ENCODE measurements at regions not wholly inside any gene's neighbourhood (a gene's known extent, or its start where the extent isn't known, plus 50 kb on each side); places are given as distances from the start of the nearest gene placed in this dataset.
"Not testable (repeated sequence)": the region's sequence is repeated elsewhere in the genome, so short reads cannot be mapped to it uniquely, and the experiment has no call there.

- DNase-seq (ENCODE audit: low read depth) = no peak
Measured at GRCh38 chr12:92272061-92272964, 126.7 kb upstream of the BTG1 start.

- DNase-seq (ENCODE audit: low read depth) = no peak
Measured at GRCh38 chr12:92271341-92271740, 125.7 kb upstream of the BTG1 start.

DNA sequence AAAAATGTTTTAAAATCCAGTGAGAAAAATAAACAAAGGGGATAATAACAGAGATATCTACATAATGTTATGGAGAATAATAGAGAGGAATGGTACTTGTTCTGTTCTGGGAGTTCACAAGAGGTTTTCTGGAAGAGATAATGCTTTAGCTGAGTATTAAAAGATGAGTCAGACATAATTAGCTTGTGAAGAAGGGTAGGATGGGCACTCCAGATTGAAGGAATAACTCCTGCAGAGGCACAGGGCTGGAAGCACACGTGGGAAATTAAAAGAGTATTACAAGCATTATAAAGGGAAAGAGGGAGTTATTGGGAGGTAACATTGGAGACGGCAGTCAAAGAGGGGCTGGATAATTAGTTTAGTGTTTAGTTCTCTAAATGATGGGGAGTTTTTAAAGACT lies 124.9 kb upstream of the BTG1 start:
- peak; percentile 23 for DNase-seq (ENCODE audit: low read depth)

DNA sequence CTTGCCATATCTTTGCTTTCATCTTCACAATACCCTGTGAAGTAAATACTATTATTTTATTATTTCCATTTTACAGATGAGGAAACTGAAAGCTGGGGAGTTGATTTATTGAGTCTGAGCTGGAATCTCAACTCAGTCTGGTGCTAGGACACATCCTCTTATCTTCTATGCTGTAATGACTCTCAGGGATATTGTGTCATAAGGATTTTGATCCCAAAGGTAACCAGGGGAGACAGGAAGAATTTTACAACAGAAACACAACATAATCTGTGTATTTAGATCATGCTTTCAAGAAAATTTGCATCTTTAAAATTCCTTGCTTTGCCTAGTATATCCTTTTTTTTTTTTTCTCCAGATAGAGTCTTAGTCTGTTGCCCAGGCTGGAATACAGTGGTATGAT lies 123.3 kb upstream of the BTG1 start:
- no peak for DNase-seq (ENCODE audit: low read depth)

DNA sequence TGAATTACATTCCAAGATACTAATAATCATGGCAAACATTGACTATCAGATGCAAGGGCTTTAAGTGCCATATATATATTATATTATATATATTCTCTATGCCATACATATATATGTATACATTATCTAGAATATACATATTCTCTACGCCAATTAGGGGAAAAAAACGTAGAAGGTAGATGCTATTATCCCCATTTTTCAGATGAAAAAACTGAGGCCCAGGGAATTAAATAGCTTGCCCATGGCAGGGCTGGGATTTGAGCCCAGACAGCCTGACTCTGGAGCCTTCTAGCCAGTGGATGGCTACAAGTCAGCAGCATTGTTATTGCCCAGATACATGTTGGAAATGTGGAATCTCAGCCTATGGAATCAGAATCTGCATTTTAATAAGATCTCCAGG lies 116.0 kb upstream of the BTG1 start:
- no peak for DNase-seq (ENCODE audit: low read depth)

DNA sequence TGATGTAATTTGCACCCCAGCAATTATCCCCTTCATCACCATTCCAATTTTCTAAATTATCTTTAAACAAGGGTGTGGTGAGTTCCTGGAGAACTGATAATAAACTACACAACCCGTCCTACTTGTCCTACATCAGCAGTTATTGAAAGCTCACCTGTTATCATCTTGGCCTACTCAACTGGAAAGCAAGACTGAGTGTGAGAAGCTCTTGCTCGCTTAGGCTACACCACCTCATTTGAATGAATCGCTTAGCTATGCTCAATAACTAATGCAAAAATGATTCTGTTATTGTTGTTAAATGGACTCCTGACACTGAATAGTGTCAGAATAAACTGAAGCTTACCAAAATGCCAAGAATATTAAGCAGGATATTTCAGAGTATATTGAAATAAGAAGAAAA lies 115.4 kb upstream of the BTG1 start:
- DNase-seq (ENCODE audit: low read depth) = no peak

GRCh38 chr12:92259696-92260251 lies 114.1 kb upstream of the BTG1 start:
- peak; percentile 43 for DNase-seq (ENCODE audit: low read depth)

DNA sequence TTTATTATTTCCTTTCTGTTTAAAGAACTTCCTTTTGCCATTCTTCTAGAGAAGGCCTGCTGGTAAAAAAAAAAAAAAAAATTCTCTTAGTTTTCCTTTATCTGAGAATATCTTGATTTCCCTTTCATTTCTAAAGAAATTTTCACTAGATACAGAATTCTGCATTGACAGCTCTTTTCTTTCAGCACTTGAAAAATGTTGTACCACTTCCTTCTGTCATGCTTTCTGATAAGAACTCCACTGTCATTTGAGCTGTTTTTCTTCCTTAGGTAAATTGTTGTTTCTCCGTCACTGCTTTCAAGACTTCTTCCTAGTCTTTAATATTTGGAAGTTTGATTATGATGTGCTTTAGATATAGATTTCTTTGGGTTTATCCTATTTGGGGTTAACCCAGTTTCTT lies 113.6 kb upstream of the BTG1 start:
- no peak for DNase-seq (ENCODE audit: low read depth)

DNA sequence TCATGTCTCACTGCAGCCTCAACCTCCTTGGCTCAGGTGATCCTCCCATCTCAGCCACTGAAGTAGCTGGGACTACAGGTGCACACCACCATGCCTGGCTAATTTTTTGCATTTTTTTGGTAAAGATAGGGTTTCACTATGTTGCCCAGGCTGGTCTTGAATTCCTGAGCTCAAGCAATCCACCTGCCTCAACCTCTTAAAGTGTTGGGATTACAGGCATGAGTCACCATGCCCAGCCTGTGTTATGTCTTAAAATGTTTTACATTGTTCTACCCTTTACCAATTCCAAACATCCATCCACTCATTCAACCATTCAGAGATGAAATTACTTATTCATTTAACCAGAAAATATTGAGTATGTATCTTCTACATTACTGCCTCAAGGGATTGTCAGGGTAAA lies 111.6 kb upstream of the BTG1 start:
- DNase-seq (ENCODE audit: low read depth) = no peak

- DNase-seq (ENCODE audit: low read depth) = no peak
Measured at GRCh38 chr12:92255741-92256140, 110.1 kb upstream of the BTG1 start.

DNA sequence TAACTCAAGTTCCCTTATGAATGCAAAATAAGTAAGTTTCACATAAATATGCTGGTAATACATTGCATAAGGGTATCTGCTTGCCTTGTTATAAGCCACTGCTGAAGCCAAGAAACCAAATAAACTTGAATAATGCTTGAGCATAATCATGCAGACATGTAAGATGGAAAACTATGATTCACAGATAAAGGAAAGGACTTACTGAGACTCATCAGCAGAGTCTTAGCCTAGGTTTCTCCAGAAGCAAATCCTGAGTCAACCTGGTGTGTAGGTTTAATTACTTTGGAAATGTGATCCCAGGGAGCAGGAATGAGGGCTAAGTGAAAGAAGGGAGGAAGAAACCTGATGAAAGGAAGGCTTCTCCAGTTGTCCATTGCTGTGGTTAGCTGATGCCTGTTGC lies 107.7 kb upstream of the BTG1 start:
- peak; percentile 32 for DNase-seq (ENCODE audit: low read depth)

DNA sequence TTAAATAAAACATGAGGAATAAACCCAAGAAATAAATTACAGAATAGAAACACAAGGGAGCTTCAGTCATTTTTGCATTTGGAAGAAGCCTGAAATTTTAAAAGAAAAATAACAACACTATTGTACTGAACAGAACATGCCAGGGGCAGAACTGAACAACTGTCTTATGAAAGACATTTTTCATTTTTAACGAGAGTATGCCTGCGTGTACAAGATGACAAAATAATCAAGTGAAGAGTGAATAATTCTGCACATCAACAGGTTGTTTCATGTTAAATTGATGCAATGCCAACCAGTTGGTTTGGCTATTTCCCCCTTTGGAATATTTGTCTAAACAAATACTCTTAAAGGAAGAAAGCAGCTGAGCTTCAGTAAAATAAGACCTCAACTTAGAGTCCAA lies 103.3 kb upstream of the BTG1 start:
- no peak for DNase-seq (ENCODE audit: low read depth)

DNA sequence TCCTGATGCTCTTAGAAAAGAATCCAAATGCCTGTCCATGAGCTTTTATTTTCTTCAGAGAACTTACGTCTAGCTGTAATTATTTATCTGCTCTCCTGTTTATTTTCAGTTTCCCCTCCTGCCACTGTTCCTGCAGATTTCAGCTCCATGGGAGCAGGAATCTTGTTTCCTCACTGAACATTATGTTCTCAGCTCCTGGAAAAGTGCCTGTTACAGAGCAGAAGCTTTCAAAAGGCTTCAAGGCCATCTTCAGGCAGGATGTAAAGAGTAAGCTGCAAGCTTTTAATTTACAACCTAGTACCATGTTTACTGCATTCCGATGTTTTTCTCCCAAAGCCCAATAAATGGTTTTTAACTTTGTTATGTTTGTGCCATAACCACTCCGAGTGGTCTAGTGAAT lies 98.4 kb upstream of the BTG1 start:
- DNase-seq (ENCODE audit: low read depth) = peak; percentile 34

DNA sequence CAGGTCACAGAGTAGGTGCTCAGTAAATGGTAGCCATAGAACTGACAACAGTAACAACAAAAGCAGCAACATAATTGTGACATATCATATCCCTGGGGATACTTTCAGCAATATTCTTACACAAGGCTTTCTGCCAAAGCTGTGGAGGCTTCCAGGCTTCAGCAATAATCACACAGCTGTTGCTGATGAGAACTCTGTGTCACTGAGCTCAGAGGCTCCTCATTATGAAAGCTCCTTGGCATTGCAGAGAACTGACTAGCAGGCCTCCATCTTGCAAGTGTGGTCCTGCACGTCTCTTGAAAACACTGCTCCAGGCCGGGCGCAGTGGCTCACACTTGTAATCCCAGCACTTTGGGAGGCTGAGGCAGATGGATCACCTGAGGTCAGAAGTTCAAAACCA lies 97.3 kb upstream of the BTG1 start:
- DNase-seq (ENCODE audit: low read depth) = no peak

- no peak for DNase-seq (ENCODE audit: low read depth)
Measured at GRCh38 chr12:92237762-92238523, 92.3 kb upstream of the BTG1 start.

DNA sequence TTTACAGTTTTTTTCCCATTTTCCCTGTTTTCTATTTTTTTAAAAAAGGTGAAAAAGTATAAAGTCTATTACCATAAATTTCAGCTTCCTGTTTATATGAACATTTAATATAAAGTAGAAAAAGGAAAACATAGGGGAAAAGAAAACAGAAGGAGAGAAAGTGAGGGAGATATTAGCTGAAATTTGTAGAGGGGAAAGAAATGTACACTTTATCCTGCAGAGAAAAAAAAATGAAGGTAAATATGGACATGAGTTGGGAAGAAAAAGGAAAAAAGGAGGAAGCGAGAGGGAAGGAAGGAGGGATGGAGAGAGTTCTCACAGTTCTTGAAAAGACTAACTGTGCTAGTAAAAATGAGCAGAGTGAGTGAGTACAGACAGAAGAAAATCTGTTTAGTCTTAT lies 91.6 kb upstream of the BTG1 start:
- no peak for DNase-seq (ENCODE audit: low read depth)

DNA sequence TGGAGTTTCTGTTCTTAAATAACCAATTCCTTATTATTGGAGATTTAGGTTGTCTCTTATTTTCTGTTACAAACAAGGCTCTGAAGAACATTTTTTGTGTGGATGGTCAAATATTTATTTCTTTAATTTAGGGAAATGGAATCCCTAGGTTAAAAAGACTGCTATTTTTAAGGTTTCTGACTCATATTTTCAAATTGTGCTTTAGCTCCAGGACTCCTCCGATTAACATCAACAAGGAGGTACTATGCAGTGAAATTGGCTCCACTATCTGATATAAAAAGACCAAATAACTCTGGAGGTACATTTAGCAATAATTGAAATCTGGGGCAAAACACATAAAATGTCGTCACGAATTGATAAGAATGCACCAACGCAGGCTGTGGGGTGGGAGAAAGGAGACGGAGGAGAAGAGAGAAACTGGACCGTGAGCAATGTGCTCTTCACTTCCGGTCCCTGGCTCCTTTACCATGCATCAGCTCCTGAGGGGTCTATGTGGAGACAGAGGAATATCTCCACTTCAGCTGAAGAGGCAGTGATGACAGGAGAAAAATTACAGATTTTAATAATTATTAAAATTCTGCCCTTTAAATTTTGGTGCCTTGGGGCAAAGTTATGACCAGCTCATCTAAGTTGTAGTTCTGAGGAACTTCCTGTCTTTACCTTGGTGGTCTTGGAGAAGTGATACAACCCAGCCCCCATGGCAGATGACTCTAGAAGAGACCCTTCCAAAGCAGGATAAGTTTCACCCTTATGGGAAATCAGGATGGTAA lies 90.2 kb upstream of the BTG1 start:
- no peak for DNase-seq (ENCODE audit: low read depth)

GRCh38 chr12:92234533-92234932 lies 88.9 kb upstream of the BTG1 start:
- DNase-seq (ENCODE audit: low read depth) = no peak

GRCh38 chr12:92233346-92234015 lies 87.8 kb upstream of the BTG1 start:
- DNase-seq (ENCODE audit: low read depth) = no peak

- DNase-seq (ENCODE audit: low read depth) = not testable (repeated sequence)
Measured at GRCh38 chr12:92232371-92232932, 86.8 kb upstream of the BTG1 start.

- DNase-seq (ENCODE audit: low read depth) = not testable (repeated sequence)
Measured at GRCh38 chr12:92231945-92232344, 86.3 kb upstream of the BTG1 start.
